Astrocyte of the cerebellum (primary cell): ENCODE measurements at regions not wholly inside any gene's neighbourhood (a gene's known extent, or its start where the extent isn't known, plus 50 kb on each side); places are given as distances from the start of the nearest gene placed in this dataset.

Experiments used
- DNase-seq: peaks from one replicate; pipeline ENCODE4 v3.0.0-alpha.2; 2011; ENCODE audit warnings: low read depth
- H3K4me3 ChIP-seq: 2 replicates; pipeline ENCODE4 v1.5.1; 2011; ENCODE audit warnings: mild to moderate bottlenecking, low read depth, low read length, moderate library complexity
- CTCF ChIP-seq: IDR thresholded peaks from 2 replicates; pipeline ENCODE4 v1.5.1; 2012; ENCODE audit warnings: low read length, low read depth, moderate library complexity, mild to moderate bottlenecking; ENCODE audit errors: missing control alignments
- in situ Hi-C: cut with HindIII; loops from 2 replicates; pipeline ENCODE4 v1.10.0; 2017; ENCODE audit warnings: low sequenced_read_pairs

GRCh38 chr13:68944272-68944671 is 1163.4 kb upstream of the ATXN8OS start:
- TF ChIP-seq CTCF, result no peak
- DNase-seq, result no peak
- no peak overlapping the region for H3K4me3 ChIP-seq
- in situ Hi-C loops, result no loop called here

GRCh38 chr13:68940049-68940448 is 1167.6 kb upstream of the ATXN8OS start:
- TF ChIP-seq CTCF, result no peak
- no peak for DNase-seq
- no peak overlapping the region for H3K4me3 ChIP-seq
- in situ Hi-C loops, result no loop called here

GRCh38 chr13:68938639-68939038 is 1169.0 kb upstream of the ATXN8OS start:
- in situ Hi-C loops, result no loop called here
- no peak for TF ChIP-seq CTCF
- no peak overlapping the region for H3K4me3 ChIP-seq
- DNase-seq, result no peak

- H3K4me3 ChIP-seq, result no peak overlapping the region
- no peak for DNase-seq
- no peak for TF ChIP-seq CTCF
- in situ Hi-C loops, result no loop called here
Observed at GRCh38 chr13:68929075-68929745, 1178.4 kb upstream of the ATXN8OS start.

GRCh38 chr13:68927387-68928026 is 1180.1 kb upstream of the ATXN8OS start:
- peak; percentile 32 for DNase-seq
- in situ Hi-C loops, result no loop called here
- peak; percentile 82 for TF ChIP-seq CTCF
- no peak overlapping the region for H3K4me3 ChIP-seq

GRCh38 chr13:68923995-68924394 is 1183.6 kb upstream of the ATXN8OS start:
- no peak for DNase-seq
- H3K4me3 ChIP-seq, result no peak overlapping the region
- in situ Hi-C loops, result no loop called here
- TF ChIP-seq CTCF, result no peak
